Fibroblast of peridontal ligament (primary cell): ENCODE measurements at regions not wholly inside any gene's neighbourhood (a gene's known extent, or its start where the extent isn't known, plus 50 kb on each side); places are given as distances from the start of the nearest gene placed in this dataset.

Experiments used
- DNase-seq: peaks from one replicate; pipeline ENCODE4 v3.0.0-alpha.2; 2010; ENCODE audit errors: extremely low read depth

- DNase-seq, result no peak
These were observed 552.1 kb upstream of the CHORDC1 start for GRCh38 chr11:90774727-90775566.

GRCh38 chr11:90770007-90770406 lies 547.2 kb upstream of the CHORDC1 start:
- DNase-seq, result no peak

- no peak for DNase-seq
These were observed 543.3 kb upstream of the CHORDC1 start for GRCh38 chr11:90766121-90766520.

GRCh38 chr11:90764691-90765090 lies 541.8 kb upstream of the CHORDC1 start:
- no peak for DNase-seq

- no peak for DNase-seq
These were observed 535.1 kb upstream of the CHORDC1 start for GRCh38 chr11:90757849-90758494.

GRCh38 chr11:90756617-90757016 lies 533.8 kb upstream of the CHORDC1 start:
- no peak for DNase-seq

- DNase-seq, result no peak
These were observed 530.7 kb upstream of the CHORDC1 start for GRCh38 chr11:90753546-90753945.

- DNase-seq, result no peak
These were observed 524.2 kb upstream of the CHORDC1 start for GRCh38 chr11:90747057-90747456.

GRCh38 chr11:90744169-90744568 lies 521.3 kb upstream of the CHORDC1 start:
- no peak for DNase-seq

GRCh38 chr11:90738799-90739198 lies 516.0 kb upstream of the CHORDC1 start:
- no peak for DNase-seq

GRCh38 chr11:90737444-90738050 lies 514.7 kb upstream of the CHORDC1 start:
- no peak for DNase-seq

GRCh38 chr11:90732486-90732885 lies 509.6 kb upstream of the CHORDC1 start:
- no peak for DNase-seq

GRCh38 chr11:90723475-90723874 lies 500.6 kb upstream of the CHORDC1 start:
- no peak for DNase-seq

- DNase-seq, result no peak
These were observed 499.8 kb upstream of the CHORDC1 start for GRCh38 chr11:90722552-90723190.

- DNase-seq, result no peak
These were observed 494.7 kb upstream of the CHORDC1 start for GRCh38 chr11:90717522-90717921.

GRCh38 chr11:90705661-90706060 lies 482.8 kb upstream of the CHORDC1 start:
- no peak for DNase-seq

- DNase-seq, result no peak
These were observed 481.7 kb upstream of the CHORDC1 start for GRCh38 chr11:90704510-90704909.

- no peak for DNase-seq
These were observed 478.9 kb upstream of the CHORDC1 start for GRCh38 chr11:90701716-90702115.

- no peak for DNase-seq
These were observed 478.1 kb upstream of the CHORDC1 start for GRCh38 chr11:90700789-90701439.

- no peak for DNase-seq
These were observed 477.0 kb upstream of the CHORDC1 start for GRCh38 chr11:90699791-90700400.

GRCh38 chr11:90698238-90698637 lies 475.4 kb upstream of the CHORDC1 start:
- no peak for DNase-seq
